ENCODE measurements at regions not wholly inside any gene's neighbourhood (a gene's known extent, or its start where the extent isn't known, plus 50 kb on each side); places are given as distances from the start of the nearest gene placed in this dataset.

GRCh38 chr2:114222344-114222743 is 220.1 kb upstream of the DPP10 start:
- Histone ChIP-seq H3K36me3 (ENCODE audit: insufficient read depth, low read length) (no peaks in the 10 kb centered on the region), H3K27ac (ENCODE audit: low read length) (no peak overlapping the region), H3K4me3 (ENCODE audit: low read length) (no peak overlapping the region), H3K9me2 (ENCODE audit: insufficient read depth, low read length) (no peaks in the 10 kb centered on the region), H3K79me2 (replicated peaks; ENCODE audit: insufficient read depth, low read length) (no peaks in the 10 kb centered on the region), H4K20me1 (ENCODE audit: insufficient read depth) (no peaks in the 10 kb centered on the region), H3K27me3 (ENCODE audit: insufficient read depth, low read depth, low read length) (no peaks in the 10 kb centered on the region), H3K9ac (ENCODE audit: low read length) (no peak overlapping the region), H3F3A (ENCODE audit: insufficient read depth, low read length, poor library complexity, severe bottlenecking) (no peaks in the 10 kb centered on the region), H3K9me3 (ENCODE audit: low read length) (no peaks in the 10 kb centered on the region), H2AFZ (ENCODE audit: low read depth, low read length) (no peak overlapping the region), H3K4me2 (ENCODE audit: low read length) (no peak overlapping the region)
- TF ChIP-seq CTCF (IDR thresholded peaks at IDR 0.05; ENCODE audit: poor library complexity, severe bottlenecking) (no peak), SMC3 (conservative IDR thresholded peaks at IDR 0.05; ENCODE audit: poor library complexity) (no peak), MXI1 (conservative IDR thresholded peaks at IDR 0.05; ENCODE audit: poor library complexity, severe bottlenecking) (no peak), POLR2AphosphoS5 (IDR thresholded peaks at IDR 0.05) (no peak), RAD21 (conservative IDR thresholded peaks at IDR 0.05) (no peak), TAF1 (IDR thresholded peaks at IDR 0.05; ENCODE audit: low read depth) (no peak), EP300 (conservative IDR thresholded peaks at IDR 0.05; ENCODE audit: poor library complexity, severe bottlenecking) (no peak), REST (IDR thresholded peaks at IDR 0.05; ENCODE audit: borderline replicate concordance) (no peak), EZH2 (IDR thresholded peaks at IDR 0.05; ENCODE audit: borderline replicate concordance, insufficient read depth, low read length, poor library complexity, severe bottlenecking) (no peak)

GRCh38 chr2:114231921-114232320 is 210.5 kb upstream of the DPP10 start:
- no peaks in the 10 kb centered on the region for H3K79me2 ChIP-seq (replicated peaks; ENCODE audit: insufficient read depth, low read length)
- no peaks in the 10 kb centered on the region for H3K9me2 ChIP-seq (ENCODE audit: insufficient read depth, low read length)
- H3K36me3 ChIP-seq (ENCODE audit: insufficient read depth, low read length): no peaks in the 10 kb centered on the region
- no peaks in the 10 kb centered on the region for H4K20me1 ChIP-seq (ENCODE audit: insufficient read depth)
- no peak for TF ChIP-seq SMC3 (conservative IDR thresholded peaks at IDR 0.05; ENCODE audit: poor library complexity)
- no peak for TF ChIP-seq TAF1 (IDR thresholded peaks at IDR 0.05; ENCODE audit: low read depth)
- no peak for TF ChIP-seq CTCF (IDR thresholded peaks at IDR 0.05; ENCODE audit: poor library complexity, severe bottlenecking)
- H3K9me3 ChIP-seq (ENCODE audit: low read length): no peaks in the 10 kb centered on the region
- no peak overlapping the region for H3K4me2 ChIP-seq (ENCODE audit: low read length)
- H3K4me3 ChIP-seq (ENCODE audit: low read length): no peak overlapping the region
- H3K9ac ChIP-seq (ENCODE audit: low read length): no peak overlapping the region
- no peak overlapping the region for H2AFZ ChIP-seq (ENCODE audit: low read depth, low read length)
- no peaks in the 10 kb centered on the region for H3F3A ChIP-seq (ENCODE audit: insufficient read depth, low read length, poor library complexity, severe bottlenecking)
- no peak overlapping the region for H3K27ac ChIP-seq (ENCODE audit: low read length)
- H3K27me3 ChIP-seq (ENCODE audit: insufficient read depth, low read depth, low read length): no peaks in the 10 kb centered on the region
